Panc1 (cell line): ENCODE measurements at regions not wholly inside any gene's neighbourhood (a gene's known extent, or its start where the extent isn't known, plus 50 kb on each side); places are given as distances from the start of the nearest gene placed in this dataset.

Experiments
- ATAC-seq: fragments of 200-7000 bp; cut with Tn5 transposase; 2 replicates; pipeline ENCODE4 v1.9.1; 2020; ENCODE audit warnings: mild to moderate bottlenecking, moderate library complexity
- BruUV-seq: library from RNA; stranded (reverse); fragments of 400-500 nt; replicated peaks from 2 replicates; lab custom pipeline; 2021; lab: Mats Ljungman, UMichigan
- CTCF ChIA-PET: fragments of 300-600 bp; sonication (Branson Sonifier 250); formaldehyde crosslinking; loops from one replicate; lab custom pipeline; 2022; ENCODE audit warnings: antibody characterized with exemption; lab: Charles Lee
- POLR2A ChIA-PET: fragments of 300-600 bp; sonication (Branson Sonifier 250); formaldehyde crosslinking; loops from one replicate; lab custom pipeline; 2022; ENCODE audit warnings: antibody characterized with exemption; lab: Charles Lee
- DNase-seq: peaks from one replicate; pipeline ENCODE4 v3.0.0-alpha.2; 2010; ENCODE audit warnings: low read depth, low spot score
- H3K27ac ChIP-seq: 2 replicates; pipeline ENCODE4 v1.5.1; 2011; ENCODE audit warnings: mild to moderate bottlenecking, low read length, inconsistent platforms
- H3K27me3 ChIP-seq: fragments of 200-500 bp; sonication (Bioruptor generic); 2 replicates; pipeline ENCODE4 v1.6.0; 2014; ENCODE audit warnings: low read length, inconsistent platforms; ENCODE audit not compliant: control insufficient read depth, insufficient read depth
- H3K36me3 ChIP-seq: fragments of 200-500 bp; sonication (Bioruptor generic); 2 replicates; pipeline ENCODE4 v1.5.1; 2014; ENCODE audit warnings: inconsistent platforms, mild to moderate bottlenecking, low read length, moderate library complexity; ENCODE audit not compliant: control insufficient read depth, insufficient read depth
- H3K4me1 ChIP-seq: 2 replicates; pipeline ENCODE4 v1.5.1; 2011; ENCODE audit warnings: inconsistent platforms, mild to moderate bottlenecking, low read length, moderate library complexity; ENCODE audit not compliant: control insufficient read depth, insufficient read depth
- H3K4me3 ChIP-seq, 2 experiments: 2 replicates each; pipeline ENCODE4 v1.5.1; 2011 to 2012; ENCODE audit warnings: low read depth in 2 of 2, low read length in 2 of 2, mild to moderate bottlenecking in 2 of 2, inconsistent platforms in 1 of 2, moderate library complexity in 1 of 2
- H3K9me3 ChIP-seq: fragments of 200-500 bp; sonication (Bioruptor generic); 2 replicates; pipeline ENCODE4 v1.5.1; 2014; ENCODE audit warnings: low read depth, mild to moderate bottlenecking, inconsistent platforms, low read length, moderate library complexity; ENCODE audit not compliant: control insufficient read depth, insufficient read depth
- POLR2AphosphoS5 ChIP-seq: IDR thresholded peaks from 2 replicates; pipeline ENCODE4 v1.6.1; 2012; ENCODE audit warnings: mild to moderate bottlenecking, low read depth, low read length, moderate library complexity
- SIN3A ChIP-seq: IDR thresholded peaks from 2 replicates; pipeline ENCODE4 v1.6.1; 2012; ENCODE audit warnings: low read depth, mild to moderate bottlenecking, low read length, moderate library complexity, borderline replicate concordance; ENCODE audit not compliant: insufficient read depth
- TCF7L2 ChIP-seq: IDR thresholded peaks from 2 replicates; pipeline ENCODE4 v1.6.1; 2011; ENCODE audit warnings: mild to moderate bottlenecking, low read depth, low read length, inconsistent platforms
- in situ Hi-C: cut with HindIII; loops from 2 replicates; pipeline ENCODE4 v1.10.0; 2016; ENCODE audit warnings: low sequenced_read_pairs, low pct_unique_long_range_greater_than_20kb
- intact Hi-C: fragments of 100-400 bp; cut with micrococcal nuclease; formaldehyde crosslinking; loops from one replicate; pipeline ENCODE4 v1.10.0; 2022; ENCODE audit not compliant: unreplicated experiment
- TF ChIP-seq, protein P1 (sequence below), 2 experiments: IDR thresholded peaks; 2 replicates each; pipeline ENCODE4 v1.6.1; 2011 to 2012; ENCODE audit warnings: low read depth in 2 of 2, control low read depth in 1 of 2, low read length in 1 of 2, mild to moderate bottlenecking in 1 of 2, moderate library complexity in 1 of 2; ENCODE audit not compliant: insufficient read depth in 1 of 2
- TF ChIP-seq, protein P2 (sequence below): fragments of 450-650 bp; IDR thresholded peaks from 2 replicates; pipeline ENCODE4 v1.5.1; 2017; ENCODE audit warnings: mild to moderate bottlenecking

DNA sequence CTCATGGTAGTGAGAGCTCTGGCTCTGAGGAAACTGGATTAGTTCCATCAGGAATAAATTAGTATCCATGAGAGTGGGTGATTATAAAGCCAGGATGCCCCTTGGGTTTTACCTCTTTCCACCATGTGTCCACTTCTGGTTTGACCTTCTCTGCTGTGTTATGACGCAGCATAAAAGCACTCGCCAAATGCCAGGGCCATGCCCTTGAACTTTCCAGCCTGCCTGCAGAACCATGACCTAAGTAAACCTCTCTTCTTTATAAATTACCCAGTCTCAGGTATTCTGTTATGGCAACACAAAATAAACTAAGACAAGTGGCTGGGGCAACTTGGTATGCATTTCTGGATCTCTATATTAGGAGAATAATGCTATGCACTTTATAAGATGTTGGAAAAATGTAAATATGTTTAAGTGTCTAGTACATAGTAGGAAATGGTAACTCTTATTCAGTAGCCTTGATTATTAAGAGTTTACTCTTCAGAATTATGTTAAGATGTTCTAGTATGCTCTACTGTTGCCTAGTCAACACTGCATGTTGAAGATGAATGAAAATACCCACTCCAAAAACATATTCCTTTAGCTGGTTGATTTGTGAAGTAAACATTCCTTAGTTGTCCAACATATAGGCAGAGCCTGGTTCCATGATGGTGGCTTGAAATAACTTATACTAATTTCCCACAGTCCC lies 455.6 kb upstream of the TMPO start:
- no peak for DNase-seq
- BruUV-seq, result no TSS peak
- H3K27me3 ChIP-seq, result no peaks in the 10 kb centered on the region
- TF ChIP-seq, protein P1, sequence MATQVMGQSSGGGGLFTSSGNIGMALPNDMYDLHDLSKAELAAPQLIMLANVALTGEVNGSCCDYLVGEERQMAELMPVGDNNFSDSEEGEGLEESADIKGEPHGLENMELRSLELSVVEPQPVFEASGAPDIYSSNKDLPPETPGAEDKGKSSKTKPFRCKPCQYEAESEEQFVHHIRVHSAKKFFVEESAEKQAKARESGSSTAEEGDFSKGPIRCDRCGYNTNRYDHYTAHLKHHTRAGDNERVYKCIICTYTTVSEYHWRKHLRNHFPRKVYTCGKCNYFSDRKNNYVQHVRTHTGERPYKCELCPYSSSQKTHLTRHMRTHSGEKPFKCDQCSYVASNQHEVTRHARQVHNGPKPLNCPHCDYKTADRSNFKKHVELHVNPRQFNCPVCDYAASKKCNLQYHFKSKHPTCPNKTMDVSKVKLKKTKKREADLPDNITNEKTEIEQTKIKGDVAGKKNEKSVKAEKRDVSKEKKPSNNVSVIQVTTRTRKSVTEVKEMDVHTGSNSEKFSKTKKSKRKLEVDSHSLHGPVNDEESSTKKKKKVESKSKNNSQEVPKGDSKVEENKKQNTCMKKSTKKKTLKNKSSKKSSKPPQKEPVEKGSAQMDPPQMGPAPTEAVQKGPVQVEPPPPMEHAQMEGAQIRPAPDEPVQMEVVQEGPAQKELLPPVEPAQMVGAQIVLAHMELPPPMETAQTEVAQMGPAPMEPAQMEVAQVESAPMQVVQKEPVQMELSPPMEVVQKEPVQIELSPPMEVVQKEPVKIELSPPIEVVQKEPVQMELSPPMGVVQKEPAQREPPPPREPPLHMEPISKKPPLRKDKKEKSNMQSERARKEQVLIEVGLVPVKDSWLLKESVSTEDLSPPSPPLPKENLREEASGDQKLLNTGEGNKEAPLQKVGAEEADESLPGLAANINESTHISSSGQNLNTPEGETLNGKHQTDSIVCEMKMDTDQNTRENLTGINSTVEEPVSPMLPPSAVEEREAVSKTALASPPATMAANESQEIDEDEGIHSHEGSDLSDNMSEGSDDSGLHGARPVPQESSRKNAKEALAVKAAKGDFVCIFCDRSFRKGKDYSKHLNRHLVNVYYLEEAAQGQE (IDR thresholded peaks at IDR 0.05; ENCODE audit: insufficient read depth in 1 of 2, low read depth in 2 of 2, low read length in 1 of 2), result no peak
- TF ChIP-seq SIN3A (no peak), TCF7L2 (no peak), POLR2AphosphoS5 (no peak)
- TF ChIP-seq, protein P2, sequence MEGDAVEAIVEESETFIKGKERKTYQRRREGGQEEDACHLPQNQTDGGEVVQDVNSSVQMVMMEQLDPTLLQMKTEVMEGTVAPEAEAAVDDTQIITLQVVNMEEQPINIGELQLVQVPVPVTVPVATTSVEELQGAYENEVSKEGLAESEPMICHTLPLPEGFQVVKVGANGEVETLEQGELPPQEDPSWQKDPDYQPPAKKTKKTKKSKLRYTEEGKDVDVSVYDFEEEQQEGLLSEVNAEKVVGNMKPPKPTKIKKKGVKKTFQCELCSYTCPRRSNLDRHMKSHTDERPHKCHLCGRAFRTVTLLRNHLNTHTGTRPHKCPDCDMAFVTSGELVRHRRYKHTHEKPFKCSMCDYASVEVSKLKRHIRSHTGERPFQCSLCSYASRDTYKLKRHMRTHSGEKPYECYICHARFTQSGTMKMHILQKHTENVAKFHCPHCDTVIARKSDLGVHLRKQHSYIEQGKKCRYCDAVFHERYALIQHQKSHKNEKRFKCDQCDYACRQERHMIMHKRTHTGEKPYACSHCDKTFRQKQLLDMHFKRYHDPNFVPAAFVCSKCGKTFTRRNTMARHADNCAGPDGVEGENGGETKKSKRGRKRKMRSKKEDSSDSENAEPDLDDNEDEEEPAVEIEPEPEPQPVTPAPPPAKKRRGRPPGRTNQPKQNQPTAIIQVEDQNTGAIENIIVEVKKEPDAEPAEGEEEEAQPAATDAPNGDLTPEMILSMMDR, result no peak
- in situ Hi-C loops (no loop called here), intact Hi-C loops (no loop called here)
- H3K27ac ChIP-seq, result no peak overlapping the region
- H3K36me3 ChIP-seq, result no peaks in the 10 kb centered on the region
- no peaks in the 10 kb centered on the region for H3K4me1 ChIP-seq
- H3K4me3 ChIP-seq, result no peak overlapping the region
- ATAC-seq, result no peak
- POLR2A ChIA-PET, result interaction anchor here (0.6 kb wide), 1 partner anchor 1049 kb away, joined by 3 read pairs; no protein-coding TSS in a partner anchor
- CTCF ChIA-PET, result no interaction called here
- no peaks in the 10 kb centered on the region for H3K9me3 ChIP-seq

DNA sequence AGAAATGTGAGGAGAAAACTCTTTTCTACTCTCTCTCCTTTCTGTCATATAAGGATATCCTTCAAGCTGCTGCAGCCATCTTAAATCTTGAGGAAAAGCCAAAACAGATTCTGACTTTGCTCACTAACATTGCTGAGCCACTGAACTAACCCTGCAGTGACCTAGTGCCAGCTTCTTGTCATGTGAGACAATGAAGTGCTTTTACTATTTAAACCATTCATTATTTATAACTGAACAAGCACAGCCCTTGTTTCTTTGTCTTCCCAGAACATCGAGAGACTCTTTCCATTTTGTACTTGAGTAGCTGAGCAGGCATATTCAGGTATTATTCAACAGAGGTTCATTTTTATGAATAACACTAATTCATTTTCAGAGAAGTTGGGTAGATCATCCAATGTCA lies 455.0 kb upstream of the TMPO start:
- POLR2A ChIA-PET, result no interaction called here
- CTCF ChIA-PET, result no interaction called here
- no TSS peak for BruUV-seq
- H3K4me1 ChIP-seq, result no peaks in the 10 kb centered on the region
- intact Hi-C loops (no loop called here), in situ Hi-C loops (no loop called here)
- no peak for ATAC-seq
- no peak overlapping the region for H3K4me3 ChIP-seq
- no peak overlapping the region for H3K27ac ChIP-seq
- no peak for DNase-seq
- no peaks in the 10 kb centered on the region for H3K9me3 ChIP-seq
- H3K27me3 ChIP-seq, result no peaks in the 10 kb centered on the region
- TF ChIP-seq SIN3A (no peak), TCF7L2 (no peak), POLR2AphosphoS5 (no peak)
- TF ChIP-seq, protein P2, result no peak
- TF ChIP-seq, protein P1 (IDR thresholded peaks at IDR 0.05; ENCODE audit: insufficient read depth in 1 of 2, low read depth in 2 of 2, low read length in 1 of 2), result no peak
- no peaks in the 10 kb centered on the region for H3K36me3 ChIP-seq
